Amniotic stem cell (primary cell): ENCODE measurements at regions not wholly inside any gene's neighbourhood (a gene's known extent, or its start where the extent isn't known, plus 50 kb on each side); places are given as distances from the start of the nearest gene placed in this dataset.
"Not testable (repeated sequence)": the region's sequence is repeated elsewhere in the genome, so short reads cannot be mapped to it uniquely, and the experiment has no call there.

Experiments used
- DNase-seq: peaks from one replicate; lab custom pipeline; 2025; lab: John Stamatoyannopoulos, UW

- no peak for DNase-seq
Measured at GRCh38 chr5:118478852-118479251, 509.5 kb downstream of the DTWD2 start.

GRCh38 chr5:118468085-118468484 lies 520.3 kb downstream of the DTWD2 start:
- no peak for DNase-seq

GRCh38 chr5:118467103-118467502 lies 521.2 kb downstream of the DTWD2 start:
- DNase-seq, result no peak

- DNase-seq, result no peak
Measured at GRCh38 chr5:118466418-118466817, 521.9 kb downstream of the DTWD2 start.

- DNase-seq, result not testable (repeated sequence)
Measured at GRCh38 chr5:118462276-118462675, 526.1 kb downstream of the DTWD2 start.

- no peak for DNase-seq
Measured at GRCh38 chr5:118461436-118461835, 526.9 kb downstream of the DTWD2 start.

- DNase-seq, result no peak
Measured at GRCh38 chr5:118459490-118459889, 528.9 kb downstream of the DTWD2 start.

- DNase-seq, result no peak
Measured at GRCh38 chr5:118456085-118456484, 532.3 kb downstream of the DTWD2 start.

GRCh38 chr5:118451697-118452247 lies 536.6 kb downstream of the DTWD2 start:
- no peak for DNase-seq

GRCh38 chr5:118450554-118451332 lies 537.6 kb downstream of the DTWD2 start:
- no peak for DNase-seq

- no peak for DNase-seq
Measured at GRCh38 chr5:118447350-118447749, 541.0 kb downstream of the DTWD2 start.

GRCh38 chr5:118441956-118442355 lies 546.4 kb downstream of the DTWD2 start:
- DNase-seq, result no peak

GRCh38 chr5:118441034-118441433 lies 547.3 kb downstream of the DTWD2 start:
- no peak for DNase-seq

GRCh38 chr5:118440496-118440895 lies 547.9 kb downstream of the DTWD2 start:
- no peak for DNase-seq

GRCh38 chr5:118439831-118440230 lies 548.5 kb downstream of the DTWD2 start:
- no peak for DNase-seq

- no peak for DNase-seq
Measured at GRCh38 chr5:118435131-118435530, 553.2 kb downstream of the DTWD2 start.

- no peak for DNase-seq
Measured at GRCh38 chr5:118434522-118434921, 553.8 kb downstream of the DTWD2 start.

- no peak for DNase-seq
Measured at GRCh38 chr5:118430076-118430475, 558.3 kb downstream of the DTWD2 start.

- no peak for DNase-seq
Measured at GRCh38 chr5:118407958-118408357, 580.4 kb downstream of the DTWD2 start.

- no peak for DNase-seq
Measured at GRCh38 chr5:118405650-118406061, 582.7 kb downstream of the DTWD2 start.

- DNase-seq, result no peak
Measured at GRCh38 chr5:118397236-118397635, 591.1 kb downstream of the DTWD2 start.

- DNase-seq, result no peak
Measured at GRCh38 chr5:118392491-118392890, 595.9 kb downstream of the DTWD2 start.

- not testable (repeated sequence) for DNase-seq
Measured at GRCh38 chr5:118382931-118383330, 605.4 kb downstream of the DTWD2 start.

- DNase-seq, result no peak
Measured at GRCh38 chr5:118379470-118379869, 608.9 kb downstream of the DTWD2 start.
